Thoracic aorta (tissue), 2 donors: ENCODE measurements at regions not wholly inside any gene's neighbourhood (a gene's known extent, or its start where the extent isn't known, plus 50 kb on each side); places are given as distances from the start of the nearest gene placed in this dataset.

Experiments
- ATAC-seq: fragments of 150-250 bp; one replicate; pipeline ENCODE4 v1.8.0; 2017; ENCODE audit warnings: low read depth; ENCODE audit not compliant: insufficient number of reproducible peaks, low FRiP score
- DNase-seq: peaks from one replicate; pipeline ENCODE4 v3.0.0-alpha.2; 2020; ENCODE audit warnings: low spot score
- H3K27ac ChIP-seq, 2 donors: fragments of 200-600 bp; sonication (generic); 1 replicate in 1 of 2; 2 replicates in 1 of 2; pipeline ENCODE4 v1.5.1; 2016; ENCODE audit warnings: mild to moderate bottlenecking in 2 of 2, moderate library complexity in 2 of 2
- H3K27me3 ChIP-seq: fragments of 200-600 bp; sonication (generic); replicated peaks from 2 replicates; pipeline ENCODE4 v1.6.0; 2016; ENCODE audit warnings: mild to moderate bottlenecking; ENCODE audit not compliant: insufficient read depth
- H3K36me3 ChIP-seq: fragments of 200-600 bp; sonication (generic); one replicate; pipeline ENCODE4 v1.5.1; 2016
- H3K4me1 ChIP-seq, 2 donors: fragments of 200-600 bp; sonication (generic); 1 replicate in 1 of 2; 2 replicates in 1 of 2; pipeline versions ENCODE4 v1.5.1 to v1.6.0; 2016; ENCODE audit warnings: low read depth in 2 of 2, mild to moderate bottlenecking in 1 of 2; ENCODE audit not compliant: control insufficient read depth in 1 of 2
- H3K4me3 ChIP-seq: fragments of 200-600 bp; sonication (generic); 2 replicates; pipeline ENCODE4 v1.5.1; 2016; ENCODE audit warnings: mild to moderate bottlenecking
- H3K9me3 ChIP-seq: fragments of 200-600 bp; sonication (generic); 2 replicates; pipeline ENCODE4 v1.5.1; 2016
- TF ChIP-seq, protein P1 (sequence below): fragments of 200-600 bp; sonication (generic); IDR thresholded peaks from one replicate; pipeline ENCODE4 v1.5.1; 2019; ENCODE audit warnings: antibody characterized with exemption

DNA sequence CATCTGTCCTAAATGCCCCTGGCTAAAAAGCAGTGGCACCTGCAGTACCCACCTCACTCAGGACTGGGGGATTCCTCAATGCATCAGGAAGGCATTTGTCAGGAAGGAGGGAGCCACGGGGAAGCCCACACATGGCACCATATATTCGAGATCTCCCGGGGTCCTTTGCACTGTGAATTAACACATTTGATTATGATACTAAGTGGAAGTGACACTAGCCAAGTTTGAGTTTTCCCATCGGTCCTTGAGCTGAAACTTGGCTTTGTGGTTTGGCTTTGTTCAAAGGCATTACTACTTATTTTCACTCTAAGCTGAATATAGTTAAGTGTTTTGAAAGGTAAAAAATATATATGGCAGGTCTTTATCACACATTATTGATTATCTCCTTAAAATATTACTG is 168.7 kb upstream of the MYO16 start:
- DNase-seq = no peak
- ATAC-seq = no peak
- no peaks in the 10 kb centered on the region for H3K9me3 ChIP-seq
- TF ChIP-seq, protein P1, sequence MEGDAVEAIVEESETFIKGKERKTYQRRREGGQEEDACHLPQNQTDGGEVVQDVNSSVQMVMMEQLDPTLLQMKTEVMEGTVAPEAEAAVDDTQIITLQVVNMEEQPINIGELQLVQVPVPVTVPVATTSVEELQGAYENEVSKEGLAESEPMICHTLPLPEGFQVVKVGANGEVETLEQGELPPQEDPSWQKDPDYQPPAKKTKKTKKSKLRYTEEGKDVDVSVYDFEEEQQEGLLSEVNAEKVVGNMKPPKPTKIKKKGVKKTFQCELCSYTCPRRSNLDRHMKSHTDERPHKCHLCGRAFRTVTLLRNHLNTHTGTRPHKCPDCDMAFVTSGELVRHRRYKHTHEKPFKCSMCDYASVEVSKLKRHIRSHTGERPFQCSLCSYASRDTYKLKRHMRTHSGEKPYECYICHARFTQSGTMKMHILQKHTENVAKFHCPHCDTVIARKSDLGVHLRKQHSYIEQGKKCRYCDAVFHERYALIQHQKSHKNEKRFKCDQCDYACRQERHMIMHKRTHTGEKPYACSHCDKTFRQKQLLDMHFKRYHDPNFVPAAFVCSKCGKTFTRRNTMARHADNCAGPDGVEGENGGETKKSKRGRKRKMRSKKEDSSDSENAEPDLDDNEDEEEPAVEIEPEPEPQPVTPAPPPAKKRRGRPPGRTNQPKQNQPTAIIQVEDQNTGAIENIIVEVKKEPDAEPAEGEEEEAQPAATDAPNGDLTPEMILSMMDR = no peak
- no peak overlapping the region for H3K4me3 ChIP-seq
- H3K36me3 ChIP-seq = no peaks in the 10 kb centered on the region
- H3K27me3 ChIP-seq = no peaks in the 10 kb centered on the region
- H3K27ac ChIP-seq = no peak overlapping the region
- no peaks in the 10 kb centered on the region for H3K4me1 ChIP-seq

GRCh38 chr13:108463340-108463739 is 166.1 kb upstream of the MYO16 start:
- Histone ChIP-seq H3K4me3 (no peak overlapping the region), H3K9me3 (no peaks in the 10 kb centered on the region), H3K27me3 (no peaks in the 10 kb centered on the region), H3K36me3 (no peaks in the 10 kb centered on the region), H3K4me1 (no peaks in the 10 kb centered on the region), H3K27ac (peak overlapping the region in 1 of 2 donors; percentile 31)
- TF ChIP-seq, protein P1 = no peak
- no peak for DNase-seq
- peak; percentile 74 for ATAC-seq

DNA sequence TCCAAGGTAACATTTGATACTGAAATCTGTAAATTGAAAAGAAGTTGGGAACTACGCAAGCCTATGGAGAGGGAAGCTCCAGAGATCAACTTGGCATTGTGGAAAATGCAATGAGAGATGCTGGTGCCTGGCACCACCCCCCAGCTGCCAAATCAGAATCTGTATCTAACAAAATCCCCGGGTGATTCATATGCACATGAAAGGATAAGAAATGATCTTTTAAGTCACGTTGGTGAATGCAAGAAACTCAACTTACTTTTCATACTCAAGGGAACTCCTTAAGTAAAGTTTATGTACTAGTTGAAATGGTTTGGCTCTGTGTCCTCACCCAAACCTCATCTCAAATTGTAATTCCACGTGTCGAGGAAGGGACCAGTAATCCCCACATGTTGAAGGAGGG is 158.5 kb upstream of the MYO16 start:
- TF ChIP-seq, protein P1 = no peak
- Histone ChIP-seq H3K27me3 (no peaks in the 10 kb centered on the region), H3K27ac (no peak overlapping the region), H3K4me3 (no peak overlapping the region), H3K9me3 (no peaks in the 10 kb centered on the region), H3K4me1 (no peaks in the 10 kb centered on the region), H3K36me3 (no peaks in the 10 kb centered on the region)
- ATAC-seq (no peak), DNase-seq (no peak)

- Histone ChIP-seq H3K36me3 (no peaks in the 10 kb centered on the region), H3K4me3 (no peak overlapping the region), H3K9me3 (no peaks in the 10 kb centered on the region), H3K4me1 (no peaks in the 10 kb centered on the region), H3K27me3 (no peaks in the 10 kb centered on the region), H3K27ac (no peak overlapping the region)
- TF ChIP-seq, protein P1 = no peak
- no peak for DNase-seq
- ATAC-seq = no peak
Measured at GRCh38 chr13:108475181-108475580, 154.2 kb upstream of the MYO16 start.

DNA sequence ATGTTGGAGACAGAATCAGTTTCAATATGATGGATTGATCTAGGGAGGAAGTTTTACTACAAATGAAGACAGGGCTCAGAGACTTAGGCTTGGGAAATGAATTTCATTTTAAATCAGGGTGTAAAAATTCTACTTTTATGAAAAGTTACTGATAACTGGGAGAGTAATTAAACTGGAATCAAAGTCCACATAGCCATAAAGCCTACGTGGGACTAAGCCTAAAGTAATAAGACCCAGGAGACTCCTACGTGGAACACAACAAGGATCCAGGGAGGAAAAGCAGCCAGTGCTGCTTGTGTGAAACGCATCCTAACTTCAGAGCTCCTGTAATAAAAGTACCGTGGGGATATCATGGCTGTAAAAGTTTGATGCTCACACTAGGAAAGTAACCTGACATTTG is 152.0 kb upstream of the MYO16 start:
- DNase-seq = no peak
- H3K9me3 ChIP-seq = no peaks in the 10 kb centered on the region
- TF ChIP-seq, protein P1 = no peak

More for the DNA sequence above, 152.0 kb upstream of the MYO16 start:
- no peak for ATAC-seq
- no peaks in the 10 kb centered on the region for H3K4me1 ChIP-seq
- H3K27ac ChIP-seq = no peak overlapping the region
- H3K27me3 ChIP-seq = no peaks in the 10 kb centered on the region
- no peak overlapping the region for H3K4me3 ChIP-seq
- no peaks in the 10 kb centered on the region for H3K36me3 ChIP-seq
